Osteoblast (primary cell): ENCODE measurements at regions not wholly inside any gene's neighbourhood (a gene's known extent, or its start where the extent isn't known, plus 50 kb on each side); places are given as distances from the start of the nearest gene placed in this dataset.

Source experiments
- DNase-seq: peaks from one replicate; pipeline ENCODE4 v3.0.0; 2011; ENCODE audit warnings: low spot score, mixed read lengths; ENCODE audit not compliant: insufficient read length; ENCODE audit errors: missing footprints
- H2AFZ ChIP-seq: 2 replicates; pipeline ENCODE4 v1.6.0; 2011; ENCODE audit warnings: mild to moderate bottlenecking, low read length
- H3K27ac ChIP-seq: 2 replicates; pipeline ENCODE4 v1.5.1; 2011; ENCODE audit warnings: mild to moderate bottlenecking, low read depth, low read length, moderate library complexity
- H3K27me3 ChIP-seq: 2 replicates; pipeline ENCODE4 v1.6.0; 2012; ENCODE audit warnings: mild to moderate bottlenecking, control low read depth, inconsistent platforms, low read length, moderate library complexity; ENCODE audit not compliant: insufficient read depth
- H3K36me3 ChIP-seq: 2 replicates; pipeline ENCODE4 v1.5.1; 2011; ENCODE audit warnings: mild to moderate bottlenecking, low read length, control low read depth, moderate library complexity; ENCODE audit not compliant: insufficient read depth
- H3K4me1 ChIP-seq: 2 replicates; pipeline ENCODE4 v1.5.1; 2011; ENCODE audit warnings: mild to moderate bottlenecking, low read length, control low read depth, moderate library complexity; ENCODE audit not compliant: insufficient read depth
- H3K4me2 ChIP-seq: 2 replicates; pipeline ENCODE4 v1.6.0; 2011; ENCODE audit warnings: mild to moderate bottlenecking, low read length; ENCODE audit not compliant: insufficient read depth
- H3K4me3 ChIP-seq: fragments of 200-600 bp; sonication (generic); 3 replicates; pipeline ENCODE4 v1.5.1; 2012; ENCODE audit warnings: mild to moderate bottlenecking, low read length, inconsistent platforms; ENCODE audit not compliant: insufficient read depth
- H3K79me2 ChIP-seq: 2 replicates; pipeline ENCODE4 v1.6.0; 2012; ENCODE audit warnings: mild to moderate bottlenecking, low read length, control low read depth, inconsistent platforms; ENCODE audit not compliant: insufficient read depth
- H3K9me3 ChIP-seq: 2 replicates; pipeline ENCODE4 v1.5.1; 2011; ENCODE audit warnings: low read depth, low read length, control low read depth
- H4K20me1 ChIP-seq: 2 replicates; pipeline ENCODE4 v1.6.0; 2012; ENCODE audit warnings: mild to moderate bottlenecking, low read length, control low read depth; ENCODE audit not compliant: insufficient read depth
- TF ChIP-seq, protein P1 (sequence below): IDR thresholded peaks from 2 replicates; pipeline ENCODE4 v1.5.1; 2011; ENCODE audit warnings: mild to moderate bottlenecking, low read depth, low read length, moderate library complexity; ENCODE audit errors: extremely low read depth

GRCh38 chr6:163925839-163926238 lies 511.3 kb downstream of the QKI start:
- no peak overlapping the region for H3K27ac ChIP-seq
- TF ChIP-seq, protein P1, sequence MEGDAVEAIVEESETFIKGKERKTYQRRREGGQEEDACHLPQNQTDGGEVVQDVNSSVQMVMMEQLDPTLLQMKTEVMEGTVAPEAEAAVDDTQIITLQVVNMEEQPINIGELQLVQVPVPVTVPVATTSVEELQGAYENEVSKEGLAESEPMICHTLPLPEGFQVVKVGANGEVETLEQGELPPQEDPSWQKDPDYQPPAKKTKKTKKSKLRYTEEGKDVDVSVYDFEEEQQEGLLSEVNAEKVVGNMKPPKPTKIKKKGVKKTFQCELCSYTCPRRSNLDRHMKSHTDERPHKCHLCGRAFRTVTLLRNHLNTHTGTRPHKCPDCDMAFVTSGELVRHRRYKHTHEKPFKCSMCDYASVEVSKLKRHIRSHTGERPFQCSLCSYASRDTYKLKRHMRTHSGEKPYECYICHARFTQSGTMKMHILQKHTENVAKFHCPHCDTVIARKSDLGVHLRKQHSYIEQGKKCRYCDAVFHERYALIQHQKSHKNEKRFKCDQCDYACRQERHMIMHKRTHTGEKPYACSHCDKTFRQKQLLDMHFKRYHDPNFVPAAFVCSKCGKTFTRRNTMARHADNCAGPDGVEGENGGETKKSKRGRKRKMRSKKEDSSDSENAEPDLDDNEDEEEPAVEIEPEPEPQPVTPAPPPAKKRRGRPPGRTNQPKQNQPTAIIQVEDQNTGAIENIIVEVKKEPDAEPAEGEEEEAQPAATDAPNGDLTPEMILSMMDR: no peak
- no peaks in the 10 kb centered on the region for H4K20me1 ChIP-seq
- no peak for DNase-seq
- no peaks in the 10 kb centered on the region for H3K79me2 ChIP-seq
- no peak overlapping the region for H3K4me2 ChIP-seq
- H2AFZ ChIP-seq: no peak overlapping the region
- no peaks in the 10 kb centered on the region for H3K27me3 ChIP-seq
- H3K9me3 ChIP-seq: no peaks in the 10 kb centered on the region
- no peak overlapping the region for H3K4me3 ChIP-seq
- H3K36me3 ChIP-seq: no peaks in the 10 kb centered on the region
- no peaks in the 10 kb centered on the region for H3K4me1 ChIP-seq

- Histone ChIP-seq H3K4me3 (no peak overlapping the region), H3K27ac (no peak overlapping the region), H3K79me2 (no peaks in the 10 kb centered on the region), H3K9me3 (no peaks in the 10 kb centered on the region), H3K27me3 (no peaks in the 10 kb centered on the region), H4K20me1 (no peaks in the 10 kb centered on the region), H3K36me3 (no peaks in the 10 kb centered on the region), H3K4me1 (no peaks in the 10 kb centered on the region), H3K4me2 (no peak overlapping the region), H2AFZ (no peak overlapping the region)
- TF ChIP-seq, protein P1: no peak
- DNase-seq: no peak
These were observed 509.3 kb downstream of the QKI start for GRCh38 chr6:163923658-163924411.

GRCh38 chr6:163922562-163922961 lies 508.0 kb downstream of the QKI start:
- TF ChIP-seq, protein P1: no peak
- Histone ChIP-seq H3K27ac (no peak overlapping the region), H3K79me2 (no peaks in the 10 kb centered on the region), H3K4me3 (no peak overlapping the region), H3K36me3 (no peaks in the 10 kb centered on the region), H3K4me2 (no peak overlapping the region), H2AFZ (no peak overlapping the region), H4K20me1 (no peaks in the 10 kb centered on the region), H3K9me3 (no peaks in the 10 kb centered on the region), H3K27me3 (no peaks in the 10 kb centered on the region), H3K4me1 (no peaks in the 10 kb centered on the region)
- DNase-seq: no peak

DNA sequence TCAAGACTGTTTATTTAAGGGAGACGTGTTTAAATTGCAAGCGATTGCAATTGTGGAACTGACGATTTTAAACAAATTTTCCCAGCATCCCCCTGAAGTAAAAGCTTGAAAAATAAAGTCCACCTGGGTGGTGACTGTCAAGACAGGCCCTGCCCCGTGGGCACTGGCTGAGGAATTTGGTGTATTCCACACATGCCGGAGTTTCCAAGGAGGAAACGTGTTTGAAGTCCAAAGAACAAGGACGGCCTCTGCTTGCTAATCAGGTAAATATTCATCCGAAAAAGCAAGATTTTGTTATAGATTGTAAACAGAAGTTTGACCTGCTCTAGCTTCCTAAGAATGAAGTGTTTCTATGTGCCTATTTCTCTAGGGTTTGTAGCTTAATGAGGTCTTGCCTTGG lies 505.1 kb downstream of the QKI start:
- no peak for DNase-seq
- H3K4me2 ChIP-seq: no peak overlapping the region
- no peaks in the 10 kb centered on the region for H3K27me3 ChIP-seq
- no peak overlapping the region for H2AFZ ChIP-seq
- H3K4me3 ChIP-seq: no peak overlapping the region
- H3K9me3 ChIP-seq: no peaks in the 10 kb centered on the region
- no peak overlapping the region for H3K27ac ChIP-seq
- no peaks in the 10 kb centered on the region for H3K36me3 ChIP-seq
- TF ChIP-seq, protein P1: no peak
- H3K4me1 ChIP-seq: no peaks in the 10 kb centered on the region
- H4K20me1 ChIP-seq: no peaks in the 10 kb centered on the region
- no peaks in the 10 kb centered on the region for H3K79me2 ChIP-seq
